ENCODE measurements at regions not wholly inside any gene's neighbourhood (a gene's known extent, or its start where the extent isn't known, plus 50 kb on each side); places are given as distances from the start of the nearest gene placed in this dataset.

- TF ChIP-seq CTCF (IDR thresholded peaks at IDR 0.05), result no peak
- TF ChIP-seq POLR2A (IDR thresholded peaks at IDR 0.05), result no peak
Measured at GRCh38 chrX:25072247-25072646, 56.5 kb upstream of the ARX start.

Measured in vagina (tissue), 2 donors.